GM19463 (cell line): ENCODE measurements at regions not wholly inside any gene's neighbourhood (a gene's known extent, or its start where the extent isn't known, plus 50 kb on each side); places are given as distances from the start of the nearest gene placed in this dataset.
"Not testable (repeated sequence)": the region's sequence is repeated elsewhere in the genome, so short reads cannot be mapped to it uniquely, and the experiment has no call there.

Experiments used
- ATAC-seq: cut with Tn5 transposase; IDR thresholded peaks from one replicate; pipeline ENCODE4 v1.9.1; 2021; ENCODE audit warnings: mild to moderate bottlenecking, moderate library complexity; ENCODE audit not compliant: unreplicated experiment

- no peak for ATAC-seq
These were observed 98.1 kb downstream of the NEDD1 start for GRCh38 chr12:97005174-97005573.

DNA sequence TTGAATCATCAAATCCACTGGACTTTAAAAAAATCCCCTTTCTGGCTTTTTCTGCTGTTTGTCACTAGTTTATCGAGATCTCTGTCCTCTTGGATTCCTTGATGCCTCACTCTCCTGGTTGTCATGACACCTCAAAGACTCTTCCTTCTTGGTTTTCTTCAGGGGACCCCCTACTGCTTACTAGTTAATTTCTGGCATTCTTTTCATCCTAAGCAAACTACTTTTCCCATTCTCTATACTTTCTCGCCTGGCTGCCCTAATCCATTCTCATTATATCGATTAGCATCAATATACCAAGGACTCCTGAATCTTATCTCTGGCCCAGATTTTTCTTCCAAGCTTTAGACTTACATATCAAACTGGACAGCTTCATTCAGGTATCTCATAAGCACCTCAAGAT lies 98.6 kb downstream of the NEDD1 start:
- no peak for ATAC-seq

DNA sequence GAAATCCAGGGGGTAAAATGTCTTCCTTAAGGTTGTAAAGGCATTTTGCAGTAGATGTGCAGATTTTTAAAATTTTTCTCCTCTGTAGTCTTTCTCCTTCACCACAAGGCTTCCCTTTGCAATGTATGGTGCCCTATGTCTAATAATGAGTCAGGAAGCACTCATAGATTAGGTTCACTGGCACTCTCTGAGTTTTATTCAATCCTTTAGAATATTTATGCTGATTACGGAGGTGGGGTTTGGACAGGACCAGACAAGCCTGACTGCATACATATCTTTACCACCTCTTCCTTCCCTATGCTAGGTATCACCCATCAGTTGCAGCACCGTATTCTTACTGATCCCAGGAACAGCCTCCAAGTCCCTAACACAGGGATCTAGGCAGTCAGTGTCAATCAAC lies 99.5 kb downstream of the NEDD1 start:
- no peak for ATAC-seq

DNA sequence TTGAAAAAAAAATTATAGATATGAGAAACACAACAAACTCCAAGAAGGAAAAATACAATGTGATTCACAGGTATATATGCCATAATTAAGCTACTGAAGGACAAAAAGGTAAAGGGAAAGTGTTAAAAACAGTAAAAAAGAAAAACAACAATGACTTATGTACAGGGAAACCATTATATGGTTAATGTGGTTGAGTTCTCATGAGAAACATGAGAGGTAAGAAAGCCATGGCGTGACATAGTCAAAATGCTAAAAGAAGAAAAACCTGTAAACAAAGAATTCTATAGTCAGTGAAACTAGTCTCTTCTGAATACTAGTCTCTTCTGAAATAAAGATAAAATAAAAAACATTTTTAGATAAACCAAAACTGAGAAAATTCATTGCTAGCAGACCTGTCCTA lies 109.1 kb downstream of the NEDD1 start:
- no peak for ATAC-seq

DNA sequence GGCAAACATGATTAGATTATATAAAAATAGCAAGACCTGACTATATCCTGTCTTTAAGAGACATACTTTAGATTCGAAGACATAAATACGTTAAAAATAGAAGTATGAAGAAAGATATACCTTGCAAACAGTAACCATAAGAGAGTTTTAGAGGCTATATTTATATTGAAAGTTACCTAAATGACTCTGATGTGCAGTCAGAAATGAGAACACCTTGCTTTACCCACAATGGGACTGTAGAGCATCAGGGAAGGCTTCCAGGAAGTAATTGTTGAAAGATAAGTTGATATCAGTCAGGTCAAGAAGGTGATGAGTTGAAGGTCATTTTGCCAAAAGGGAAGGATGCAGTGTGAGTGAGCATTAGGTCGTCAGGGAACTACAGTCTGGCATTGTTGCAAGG lies 110.2 kb downstream of the NEDD1 start:
- no peak for ATAC-seq

GRCh38 chr12:97022536-97023230 lies 115.6 kb downstream of the NEDD1 start:
- no peak for ATAC-seq

DNA sequence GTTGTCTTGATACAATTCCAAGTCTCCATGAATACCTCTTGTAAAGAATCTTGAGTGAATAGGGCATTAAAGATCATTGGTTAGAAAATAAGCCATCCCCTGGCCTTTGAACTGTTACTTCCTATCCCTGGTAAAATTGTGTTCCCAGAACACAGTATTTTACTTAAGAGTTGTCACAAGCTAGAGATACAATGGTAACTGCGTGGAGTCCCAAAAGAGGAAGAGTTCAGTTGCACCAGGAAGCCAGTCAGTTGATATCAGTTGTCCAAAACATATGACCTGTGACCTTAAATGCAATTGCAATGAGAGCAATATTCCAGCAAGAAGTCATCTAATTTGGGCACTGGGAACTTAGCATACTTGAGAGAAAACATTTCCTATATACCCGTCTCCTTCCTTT lies 117.3 kb downstream of the NEDD1 start:
- no peak for ATAC-seq

GRCh38 chr12:97026901-97027300 lies 119.8 kb downstream of the NEDD1 start:
- ATAC-seq, result no peak

DNA sequence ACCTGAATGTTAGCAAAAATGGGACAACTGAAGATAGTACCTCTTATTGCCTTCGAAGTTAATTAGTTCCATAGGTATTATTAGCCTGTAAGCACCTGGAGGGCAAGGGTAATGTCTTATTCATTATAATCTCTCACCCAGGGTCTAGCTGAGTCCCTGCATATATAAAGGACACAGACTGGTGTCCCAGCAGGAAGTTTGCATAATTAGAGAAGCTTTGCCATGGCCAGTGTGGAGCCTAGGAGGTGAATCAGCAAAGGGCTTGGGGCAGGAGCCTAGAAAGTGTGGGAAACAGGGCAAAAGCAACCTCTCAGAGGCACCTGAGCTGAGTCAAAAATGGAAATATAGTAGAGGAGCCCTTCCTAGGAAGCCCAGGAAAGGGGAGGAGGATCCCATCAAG lies 120.4 kb downstream of the NEDD1 start:
- ATAC-seq, result no peak

GRCh38 chr12:97038131-97038530 lies 131.1 kb downstream of the NEDD1 start:
- ATAC-seq, result no peak

GRCh38 chr12:97038834-97039233 lies 131.8 kb downstream of the NEDD1 start:
- no peak for ATAC-seq

DNA sequence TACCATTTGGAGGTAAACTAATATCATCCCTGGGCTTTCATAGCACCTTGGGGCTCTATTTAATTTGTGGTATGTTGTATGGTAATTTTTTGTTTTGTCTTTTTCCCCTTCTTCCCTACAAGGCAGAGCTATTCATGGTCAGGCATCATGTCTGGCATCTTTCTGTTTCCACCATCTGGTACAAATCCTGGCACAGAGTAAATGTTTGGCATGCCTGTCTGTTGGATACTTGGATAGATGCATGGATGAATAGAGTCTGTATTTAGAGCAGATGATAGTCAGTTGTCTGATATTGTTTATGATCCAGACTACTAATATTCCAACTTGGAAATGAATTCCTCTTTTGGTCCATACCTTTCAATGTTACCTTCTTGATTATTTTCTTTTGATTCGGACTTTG lies 139.8 kb downstream of the NEDD1 start:
- no peak for ATAC-seq

DNA sequence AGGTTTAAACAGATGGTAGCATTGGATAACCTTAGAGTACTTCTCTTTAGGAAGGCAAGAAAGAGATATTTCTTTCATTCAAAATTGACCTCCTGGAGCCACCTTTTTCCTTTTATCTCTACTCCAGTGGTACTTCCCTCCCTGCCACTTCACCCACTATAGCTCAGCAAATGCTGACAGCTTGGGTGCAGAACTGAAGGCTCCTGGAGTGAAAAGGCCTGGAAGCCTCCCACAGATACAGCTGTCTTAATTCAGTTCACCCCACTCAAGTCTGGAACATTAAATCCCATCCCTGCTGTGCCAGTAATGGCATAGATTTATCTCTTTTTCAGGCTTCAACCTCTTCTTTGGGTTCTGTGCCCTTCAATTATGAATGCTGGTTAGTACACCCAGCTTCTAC lies 140.3 kb downstream of the NEDD1 start:
- ATAC-seq, result no peak

GRCh38 chr12:97048421-97049035 lies 141.5 kb downstream of the NEDD1 start:
- ATAC-seq, result no peak

- no peak for ATAC-seq
These were observed 143.5 kb downstream of the NEDD1 start for GRCh38 chr12:97050509-97050908.

DNA sequence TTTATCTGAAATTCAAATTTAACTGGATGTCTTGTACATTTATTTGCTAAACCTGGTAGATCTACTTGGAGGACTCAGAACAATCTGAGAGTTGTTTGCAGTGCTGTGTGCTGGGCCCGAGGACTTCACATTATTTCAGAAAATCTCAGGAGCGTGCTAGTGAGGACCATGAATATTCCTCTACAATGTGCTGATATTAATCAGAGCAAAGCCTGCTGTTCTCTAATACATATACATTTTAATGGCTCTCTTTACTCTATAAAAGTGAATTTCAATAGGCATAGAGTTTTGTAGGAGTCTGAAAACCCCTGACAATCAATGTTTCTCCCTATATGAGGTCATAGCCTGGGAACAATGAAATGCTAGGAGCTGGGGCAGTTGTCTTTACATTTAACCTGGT lies 144.3 kb downstream of the NEDD1 start:
- no peak for ATAC-seq

GRCh38 chr12:97061171-97061570 lies 154.1 kb downstream of the NEDD1 start:
- no peak for ATAC-seq

- no peak for ATAC-seq
These were observed 156.4 kb downstream of the NEDD1 start for GRCh38 chr12:97063292-97063935.

DNA sequence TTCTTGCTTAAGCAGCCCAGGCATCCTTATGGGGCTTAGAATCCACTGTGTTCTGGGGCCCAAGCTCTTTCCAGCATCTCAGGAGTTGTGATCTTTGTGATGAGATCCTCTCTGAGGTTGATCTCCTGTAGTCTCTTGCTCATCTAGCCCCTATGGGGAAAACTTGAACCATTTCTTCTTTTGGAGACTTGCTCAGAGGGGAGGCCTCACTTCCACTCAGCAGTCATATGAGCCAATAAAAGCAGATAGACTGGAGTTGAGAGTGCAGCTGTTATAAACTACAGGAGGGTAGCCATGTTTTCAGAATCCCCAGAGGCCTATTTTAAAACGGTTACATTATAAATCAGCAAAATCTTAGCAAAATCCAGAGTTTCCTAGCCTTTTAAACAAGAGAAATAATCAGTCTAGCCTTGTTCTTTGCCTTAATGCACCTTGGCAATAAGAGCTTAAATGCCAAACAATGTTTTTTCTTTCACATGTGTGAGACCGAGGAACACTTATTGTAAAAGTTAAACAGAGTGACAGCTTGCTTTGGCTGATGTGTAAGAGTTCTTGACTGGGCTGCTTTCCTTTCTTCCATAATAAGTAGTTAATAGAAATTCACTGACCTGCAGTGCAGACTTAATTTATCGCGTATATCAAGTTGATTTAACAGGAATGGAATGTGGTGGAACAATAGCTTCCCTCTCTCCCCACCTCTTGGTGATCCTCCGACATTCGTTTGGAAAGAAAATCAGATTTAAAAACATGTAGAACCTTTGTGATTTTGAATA lies 168.3 kb downstream of the NEDD1 start:
- no peak for ATAC-seq

DNA sequence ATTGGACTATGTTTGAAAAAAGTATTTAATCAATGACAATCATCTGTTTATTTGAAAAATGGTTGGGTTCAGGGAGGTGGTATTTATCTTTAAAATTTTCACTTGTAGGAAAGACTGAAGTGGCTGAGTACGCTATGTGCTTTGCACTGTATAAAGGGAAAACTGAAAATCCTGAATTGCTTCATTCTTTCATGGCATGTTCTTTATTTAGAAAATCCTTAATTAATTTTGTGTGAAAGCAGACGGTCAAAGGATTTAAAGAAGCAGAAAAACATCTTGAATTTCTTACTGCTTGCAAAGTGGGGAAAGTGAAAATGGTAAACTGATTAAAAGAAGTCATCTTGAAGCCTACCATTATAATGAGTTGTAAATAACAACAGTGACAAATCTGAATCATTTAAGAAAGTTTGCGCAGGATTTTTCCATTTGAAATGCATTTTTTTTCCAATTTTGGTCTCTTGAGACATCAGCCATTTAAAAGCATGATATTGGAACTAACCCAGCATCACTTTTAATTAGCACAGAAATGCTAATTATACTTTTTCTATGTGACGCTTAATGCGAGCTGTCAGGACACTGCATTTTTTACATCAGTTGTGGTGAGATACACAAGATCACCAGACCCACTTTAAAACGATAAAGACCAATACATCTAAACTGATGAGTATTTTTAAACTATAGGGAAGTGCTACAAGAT lies 169.0 kb downstream of the NEDD1 start:
- ATAC-seq, result no peak

GRCh38 chr12:97076912-97077311 lies 169.9 kb downstream of the NEDD1 start:
- not testable (repeated sequence) for ATAC-seq
